Suprapubic skin (tissue), 4 donors: ENCODE measurements at regions not wholly inside any gene's neighbourhood (a gene's known extent, or its start where the extent isn't known, plus 50 kb on each side); places are given as distances from the start of the nearest gene placed in this dataset.

Experiments used
- DNase-seq, 2 donors: peaks; one replicate each; pipeline ENCODE4 v3.0.0-alpha.2; 2019; ENCODE audit warnings: low spot score in 2 of 2
- H3K27ac ChIP-seq: fragments of 200-600 bp; sonication (generic); one replicate; pipeline ENCODE4 v1.5.1; 2019
- H3K27me3 ChIP-seq: fragments of 200-600 bp; sonication (generic); one replicate; pipeline ENCODE4 v1.5.1; 2019
- H3K36me3 ChIP-seq: fragments of 200-600 bp; sonication (generic); one replicate; pipeline ENCODE4 v1.5.1; 2019
- H3K4me1 ChIP-seq: fragments of 200-600 bp; sonication (generic); one replicate; pipeline ENCODE4 v1.5.1; 2019
- H3K4me3 ChIP-seq: fragments of 200-600 bp; sonication (generic); one replicate; pipeline ENCODE4 v1.5.1; 2019; ENCODE audit warnings: mild to moderate bottlenecking
- H3K9me3 ChIP-seq: fragments of 200-600 bp; sonication (generic); one replicate; pipeline ENCODE4 v1.5.1; 2019
- CTCF ChIP-seq, 2 donors: fragments of 200-600 bp in 1 of 2; fragments of 450-650 bp in 1 of 2; sonication (generic) in 1 of 2; IDR thresholded peaks; one replicate each; pipeline ENCODE4 v1.5.1; 2016 to 2019; ENCODE audit warnings: antibody characterized with exemption in 2 of 2, mild to moderate bottlenecking in 1 of 2, moderate library complexity in 1 of 2
- EP300 ChIP-seq: sonication (generic); formaldehyde crosslinking; IDR thresholded peaks from one replicate; pipeline ENCODE4 v1.6.1; 2017; ENCODE audit warnings: antibody characterized with exemption
- POLR2A ChIP-seq, 2 donors: fragments of 450-650 bp; IDR thresholded peaks; one replicate each; pipeline ENCODE4 v1.6.1; 2017; ENCODE audit warnings: antibody characterized with exemption in 2 of 2, mild to moderate bottlenecking in 2 of 2, moderate library complexity in 2 of 2
- POLR2AphosphoS5 ChIP-seq, 3 donors: sonication (generic); formaldehyde crosslinking; IDR thresholded peaks; one replicate each; pipeline ENCODE4 v1.6.1; 2017; ENCODE audit warnings: antibody characterized with exemption in 3 of 3
- WGBS: methylation state at CpG from one replicate; pipeline ENCODE4 v1.1.5; 2018; 5-methylcytosine and 5-hydroxymethylcytosine counted together

GRCh38 chr6:9197726-9198125 lies 762.4 kb upstream of the SLC35B3 start:
- WGBS: 66% methylated on average over 3 of the region's 3 CpGs

GRCh38 chr6:9195322-9195721 lies 760.0 kb upstream of the SLC35B3 start:
- H3K9me3 ChIP-seq: no peaks in the 10 kb centered on the region
- H3K36me3 ChIP-seq: no peaks in the 10 kb centered on the region
- no peak overlapping the region for H3K27ac ChIP-seq
- no peak overlapping the region for H3K4me3 ChIP-seq
- H3K27me3 ChIP-seq: no peaks in the 10 kb centered on the region
- H3K4me1 ChIP-seq: no peaks in the 10 kb centered on the region
- no peak for DNase-seq
- 80% methylated on average over 1 of the region's 1 CpG for WGBS
- TF ChIP-seq POLR2A (IDR thresholded peaks at IDR 0.05): no peak
- no peak for TF ChIP-seq EP300
- no peak for TF ChIP-seq CTCF (IDR thresholded peaks at IDR 0.05)
- no peak for TF ChIP-seq POLR2AphosphoS5 (IDR thresholded peaks at IDR 0.05)

More at GRCh38 chr6:9197726-9198125, 762.4 kb upstream of the SLC35B3 start:
- DNase-seq: no peak
- no peak overlapping the region for H3K27ac ChIP-seq
- H3K27me3 ChIP-seq: no peaks in the 10 kb centered on the region
- TF ChIP-seq POLR2AphosphoS5 (IDR thresholded peaks at IDR 0.05) (no peak), POLR2A (IDR thresholded peaks at IDR 0.05) (no peak), CTCF (IDR thresholded peaks at IDR 0.05) (no peak), EP300 (no peak)
- no peaks in the 10 kb centered on the region for H3K4me1 ChIP-seq
- no peaks in the 10 kb centered on the region for H3K36me3 ChIP-seq
- no peaks in the 10 kb centered on the region for H3K9me3 ChIP-seq
- no peak overlapping the region for H3K4me3 ChIP-seq

GRCh38 chr6:9192405-9192909 lies 757.1 kb upstream of the SLC35B3 start:
- DNase-seq: no peak
- Histone ChIP-seq H3K27ac (no peak overlapping the region), H3K4me1 (no peaks in the 10 kb centered on the region), H3K36me3 (no peaks in the 10 kb centered on the region), H3K9me3 (no peaks in the 10 kb centered on the region), H3K4me3 (no peak overlapping the region), H3K27me3 (no peaks in the 10 kb centered on the region)
- TF ChIP-seq POLR2A (IDR thresholded peaks at IDR 0.05): no peak
- no peak for TF ChIP-seq POLR2AphosphoS5 (IDR thresholded peaks at IDR 0.05)
- no peak for TF ChIP-seq CTCF (IDR thresholded peaks at IDR 0.05)
- no peak for TF ChIP-seq EP300
- WGBS: over 99% methylated on average over 4 of the region's 4 CpGs

GRCh38 chr6:9186148-9186547 lies 750.8 kb upstream of the SLC35B3 start:
- H3K27me3 ChIP-seq: no peaks in the 10 kb centered on the region
- no peak overlapping the region for H3K27ac ChIP-seq
- DNase-seq: no peak
- H3K9me3 ChIP-seq: no peaks in the 10 kb centered on the region
- no peaks in the 10 kb centered on the region for H3K36me3 ChIP-seq
- no peaks in the 10 kb centered on the region for H3K4me1 ChIP-seq
- TF ChIP-seq POLR2A (IDR thresholded peaks at IDR 0.05) (no peak), CTCF (IDR thresholded peaks at IDR 0.05) (no peak), EP300 (no peak), POLR2AphosphoS5 (IDR thresholded peaks at IDR 0.05) (no peak)
- H3K4me3 ChIP-seq: no peak overlapping the region

- no peaks in the 10 kb centered on the region for H3K9me3 ChIP-seq
- no peaks in the 10 kb centered on the region for H3K36me3 ChIP-seq
- no peaks in the 10 kb centered on the region for H3K4me1 ChIP-seq
- TF ChIP-seq CTCF (IDR thresholded peaks at IDR 0.05) (no peak), POLR2AphosphoS5 (IDR thresholded peaks at IDR 0.05) (no peak), POLR2A (IDR thresholded peaks at IDR 0.05) (no peak), EP300 (no peak)
- H3K4me3 ChIP-seq: no peak overlapping the region
- 95% methylated on average over 2 of the region's 2 CpGs for WGBS
- no peak for DNase-seq
- no peaks in the 10 kb centered on the region for H3K27me3 ChIP-seq
- H3K27ac ChIP-seq: no peak overlapping the region
Measured at GRCh38 chr6:9178071-9178470, 742.7 kb upstream of the SLC35B3 start.
